Liver (tissue), 3 donors: ENCODE measurements at regions not wholly inside any gene's neighbourhood (a gene's known extent, or its start where the extent isn't known, plus 50 kb on each side); places are given as distances from the start of the nearest gene placed in this dataset.

ENCODE experiments used
- ATF3 ChIP-seq: IDR thresholded peaks from 2 replicates; pipeline ENCODE4 v1.6.1; 2016; ENCODE audit warnings: antibody characterized with exemption
- CTCF ChIP-seq: fragments of 150-350 bp; IDR thresholded peaks from 2 replicates; pipeline ENCODE4 v1.5.1; 2017; ENCODE audit warnings: improper control_type of control experiment, low read depth, low read length; ENCODE audit not compliant: missing input control
- EGR1 ChIP-seq, 2 donors: IDR thresholded peaks; 2 replicates each; pipeline ENCODE4 v1.6.1; 2016 to 2018; ENCODE audit warnings: antibody characterized with exemption in 2 of 2, low read depth in 2 of 2
- FOXA1 ChIP-seq: IDR thresholded peaks from 2 replicates; pipeline ENCODE4 v1.6.1; 2016; ENCODE audit warnings: antibody characterized with exemption
- HNF4A ChIP-seq, 2 donors: conservative IDR thresholded peaks; 2 replicates each; pipeline ENCODE4 v1.6.1; 2016; ENCODE audit warnings: antibody characterized with exemption in 2 of 2, mild to moderate bottlenecking in 2 of 2
- MAX ChIP-seq: IDR thresholded peaks from 2 replicates; pipeline ENCODE4 v1.6.1; 2016; ENCODE audit warnings: antibody characterized with exemption
- SP1 ChIP-seq: IDR thresholded peaks from 2 replicates; pipeline ENCODE4 v1.6.1; 2018; ENCODE audit warnings: antibody characterized with exemption, mild to moderate bottlenecking
- YY1 ChIP-seq: IDR thresholded peaks from 2 replicates; pipeline ENCODE4 v1.6.1; 2016; ENCODE audit warnings: antibody characterized with exemption, mild to moderate bottlenecking
- donor health status: healthy.
- donor health status: healthy.

GRCh38 chr3:164419220-164419619, 659.1 kb downstream of the SI start:
- no peak for TF ChIP-seq MAX
- peak; percentile 13 for TF ChIP-seq CTCF
- no peak for TF ChIP-seq ATF3
- no peak for TF ChIP-seq YY1
- TF ChIP-seq EGR1 (IDR thresholded peaks at IDR 0.05; ENCODE audit: low read depth in 2 of 2): no peak
- no peak for TF ChIP-seq FOXA1
- no peak for TF ChIP-seq SP1
- no peak for TF ChIP-seq HNF4A (conservative IDR thresholded peaks at IDR 0.05)
